Activated CD8-positive, alpha-beta memory T cell treated with anti-CD3 and anti-CD28 coated beads, Interleukin-2, amount 10 ng/mL, durations not matched to agents 7 days and 5 days (primary cell): ENCODE measurements at regions not wholly inside any gene's neighbourhood (a gene's known extent, or its start where the extent isn't known, plus 50 kb on each side); places are given as distances from the start of the nearest gene placed in this dataset.
"Not testable (repeated sequence)": the region's sequence is repeated elsewhere in the genome, so short reads cannot be mapped to it uniquely, and the experiment has no call there.

Experiments
- ATAC-seq: fragments of 150-1000 bp; cut with Tn5 transposase; one replicate; pipeline ENCODE4 v1.10.0; 2021; ENCODE audit warnings: moderate library complexity
- CTCF ChIA-PET: fragments of 350-600 bp; sonication (Branson Sonifier 250); formaldehyde crosslinking; loops from one replicate; lab custom pipeline; 2021; ENCODE audit warnings: antibody characterized with exemption; lab: Charles Lee
- DNase-seq: peaks from one replicate; pipeline ENCODE4 v3.0.0-alpha.2; 2020
- H3K27ac Mint-ChIP-seq: one replicate; pipeline ENCODE4 v1.8.0; 2021; ENCODE audit warnings: mild to moderate bottlenecking, mixed read lengths
- H3K27me3 Mint-ChIP-seq: one replicate; pipeline ENCODE4 v1.8.0; 2021; ENCODE audit warnings: mixed read lengths
- H3K36me3 Mint-ChIP-seq: one replicate; pipeline ENCODE4 v1.8.0; 2021; ENCODE audit warnings: mild to moderate bottlenecking, mixed read lengths
- H3K4me1 Mint-ChIP-seq: one replicate; pipeline ENCODE4 v1.8.0; 2021; ENCODE audit warnings: mixed read lengths
- H3K4me3 Mint-ChIP-seq: one replicate; pipeline ENCODE4 v1.8.0; 2021; ENCODE audit warnings: mild to moderate bottlenecking, moderate library complexity, mixed read lengths
- H3K9me3 Mint-ChIP-seq: one replicate; pipeline ENCODE4 v1.8.0; 2022; ENCODE audit warnings: low read depth, mixed read lengths

DNA sequence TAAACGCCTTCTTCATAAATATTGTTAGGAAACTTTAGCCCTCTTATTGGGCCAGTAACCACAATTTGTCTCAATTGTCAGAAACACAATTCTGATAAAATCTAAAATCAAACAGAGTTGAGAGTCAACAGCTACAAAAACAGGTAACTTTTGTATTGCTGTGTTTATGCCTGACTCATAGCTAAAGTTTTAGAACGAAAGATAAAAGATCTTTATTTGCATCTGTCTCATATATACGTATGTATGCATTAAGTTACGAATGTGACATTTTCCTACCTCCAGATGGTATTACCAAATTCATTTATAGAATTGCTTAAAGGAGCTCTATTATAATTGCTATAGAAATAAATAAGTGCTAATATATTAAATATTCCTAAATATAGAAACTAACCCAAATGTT lies 887.9 kb upstream of the NDST4 start:
- Mint-ChIP-seq H3K27me3 (no peaks in the 10 kb centered on the region), H3K27ac (no peak overlapping the region), H3K4me1 (peaks cover 2% of the 10 kb centered on the region), H3K9me3 (no peaks in the 10 kb centered on the region), H3K4me3 (no peak overlapping the region), H3K36me3 (no peaks in the 10 kb centered on the region)
- CTCF ChIA-PET: no interaction called here
- DNase-seq: no peak
- ATAC-seq: no peak

DNA sequence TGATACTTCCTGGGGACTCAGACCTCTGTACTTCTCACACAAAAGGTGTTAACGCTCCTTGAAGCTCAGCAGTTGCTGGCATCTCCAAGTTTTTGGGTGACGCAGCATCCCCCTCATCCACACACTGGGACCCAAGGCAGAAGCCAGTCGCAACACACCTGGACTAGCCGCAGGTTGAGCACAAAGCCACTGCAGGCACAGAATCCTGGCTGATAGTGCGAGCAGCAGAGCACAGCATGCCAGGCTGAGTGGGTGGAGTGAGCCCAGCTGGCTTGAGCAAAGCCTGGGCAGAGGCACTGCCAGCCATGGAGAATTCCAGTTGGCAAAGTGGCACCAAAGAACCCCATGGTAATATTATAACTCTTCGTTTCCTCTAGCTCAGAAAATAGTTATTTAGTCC lies 873.2 kb upstream of the NDST4 start:
- H3K27ac Mint-ChIP-seq: no peak overlapping the region
- H3K4me1 Mint-ChIP-seq: no peaks in the 10 kb centered on the region
- no peaks in the 10 kb centered on the region for H3K36me3 Mint-ChIP-seq
- H3K4me3 Mint-ChIP-seq: no peak overlapping the region
- DNase-seq: no peak
- CTCF ChIA-PET: no interaction called here
- H3K9me3 Mint-ChIP-seq: peaks cover 3% of the 10 kb centered on the region
- ATAC-seq: no peak
- H3K27me3 Mint-ChIP-seq: no peaks in the 10 kb centered on the region

GRCh38 chr4:115975421-115976001 lies 862.1 kb upstream of the NDST4 start:
- CTCF ChIA-PET, H3K4me3 Mint-ChIP-seq, DNase-seq, ATAC-seq, H3K27me3 Mint-ChIP-seq, H3K27ac Mint-ChIP-seq, H3K36me3 Mint-ChIP-seq, H3K9me3 Mint-ChIP-seq, H3K4me1 Mint-ChIP-seq: not testable (repeated sequence)

- Mint-ChIP-seq H3K36me3 (no peaks in the 10 kb centered on the region), H3K27ac (no peak overlapping the region), H3K9me3 (no peaks in the 10 kb centered on the region), H3K27me3 (no peaks in the 10 kb centered on the region), H3K4me3 (no peak overlapping the region), H3K4me1 (no peaks in the 10 kb centered on the region)
- no peak for DNase-seq
- CTCF ChIA-PET: no interaction called here
- ATAC-seq: no peak
These were observed 860.3 kb upstream of the NDST4 start for GRCh38 chr4:115973768-115974167.

DNA sequence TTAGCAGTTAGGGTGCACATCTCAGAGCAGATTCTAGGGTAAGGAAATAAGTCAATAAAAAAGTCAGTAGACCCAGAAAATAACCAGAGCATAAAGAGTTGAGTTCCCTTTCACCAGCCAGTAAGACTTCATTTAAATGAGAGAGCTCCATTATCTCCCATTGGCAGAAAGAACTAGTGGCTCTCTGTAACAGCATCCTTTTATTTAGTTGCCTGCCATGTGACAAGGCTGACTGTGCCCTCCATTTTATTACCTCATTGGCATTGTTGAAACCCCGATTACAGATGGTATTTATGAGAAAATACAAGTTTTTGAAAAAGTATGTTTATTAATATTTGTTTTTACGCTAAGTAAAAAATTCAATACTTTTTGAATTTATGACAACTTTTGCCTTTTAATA lies 859.5 kb upstream of the NDST4 start:
- Mint-ChIP-seq H3K27me3 (no peaks in the 10 kb centered on the region), H3K36me3 (no peaks in the 10 kb centered on the region), H3K4me1 (no peaks in the 10 kb centered on the region), H3K4me3 (no peak overlapping the region), H3K27ac (no peak overlapping the region), H3K9me3 (no peaks in the 10 kb centered on the region)
- ATAC-seq (no peak), DNase-seq (no peak)
- CTCF ChIA-PET: no interaction called here

GRCh38 chr4:115970859-115971258 lies 857.4 kb upstream of the NDST4 start:
- Mint-ChIP-seq H3K4me3 (no peak overlapping the region), H3K27ac (no peak overlapping the region), H3K27me3 (no peaks in the 10 kb centered on the region), H3K4me1 (no peaks in the 10 kb centered on the region), H3K9me3 (no peaks in the 10 kb centered on the region), H3K36me3 (no peaks in the 10 kb centered on the region)
- ATAC-seq: no peak
- DNase-seq: no peak
- CTCF ChIA-PET: no interaction called here

DNA sequence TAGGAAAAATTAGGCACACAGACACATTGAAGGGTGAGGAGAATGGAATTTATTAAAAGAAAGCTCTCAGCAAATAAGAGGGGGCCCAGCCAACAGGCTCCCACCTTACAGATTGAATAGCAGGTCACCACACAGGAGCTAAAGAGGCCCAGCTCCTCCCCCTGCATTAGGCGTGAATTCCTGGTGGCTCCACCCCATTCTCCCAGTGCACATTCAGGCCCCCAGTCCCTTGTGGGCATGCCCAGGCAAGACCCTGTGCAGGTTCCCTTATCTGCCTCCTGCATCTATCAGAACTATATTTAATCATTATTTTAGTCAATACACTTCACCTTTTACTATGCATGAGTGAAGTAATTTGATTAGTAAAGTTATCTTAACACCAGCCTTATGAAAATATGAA lies 856.3 kb upstream of the NDST4 start:
- H3K9me3 Mint-ChIP-seq: no peaks in the 10 kb centered on the region
- H3K27me3 Mint-ChIP-seq: no peaks in the 10 kb centered on the region
- H3K4me3 Mint-ChIP-seq: no peak overlapping the region
- no peaks in the 10 kb centered on the region for H3K36me3 Mint-ChIP-seq
- DNase-seq (no peak), ATAC-seq (no peak)
- no peak overlapping the region for H3K27ac Mint-ChIP-seq
- CTCF ChIA-PET: no interaction called here
- no peaks in the 10 kb centered on the region for H3K4me1 Mint-ChIP-seq

DNA sequence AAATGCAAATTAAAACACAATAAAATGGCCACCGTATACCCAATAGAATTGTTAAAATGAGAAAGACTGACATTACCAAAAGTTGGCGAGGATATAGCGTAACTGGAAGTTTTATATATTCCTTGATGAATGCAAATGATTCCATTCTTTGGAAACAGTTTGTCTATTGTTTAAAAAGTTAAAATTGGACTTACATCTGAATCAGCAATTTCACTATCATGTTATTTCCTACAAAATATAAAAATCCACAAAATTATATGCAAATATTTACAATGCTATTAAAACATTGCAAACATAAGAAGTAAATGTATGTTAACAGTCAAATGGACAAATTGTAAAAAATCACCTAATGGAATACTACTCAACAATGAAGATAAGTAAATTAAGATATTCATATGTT lies 852.2 kb upstream of the NDST4 start:
- Mint-ChIP-seq H3K27me3 (no peaks in the 10 kb centered on the region), H3K36me3 (no peaks in the 10 kb centered on the region), H3K9me3 (no peaks in the 10 kb centered on the region), H3K4me1 (no peaks in the 10 kb centered on the region), H3K4me3 (no peak overlapping the region), H3K27ac (no peak overlapping the region)
- CTCF ChIA-PET: no interaction called here
- no peak for ATAC-seq
- DNase-seq: no peak

DNA sequence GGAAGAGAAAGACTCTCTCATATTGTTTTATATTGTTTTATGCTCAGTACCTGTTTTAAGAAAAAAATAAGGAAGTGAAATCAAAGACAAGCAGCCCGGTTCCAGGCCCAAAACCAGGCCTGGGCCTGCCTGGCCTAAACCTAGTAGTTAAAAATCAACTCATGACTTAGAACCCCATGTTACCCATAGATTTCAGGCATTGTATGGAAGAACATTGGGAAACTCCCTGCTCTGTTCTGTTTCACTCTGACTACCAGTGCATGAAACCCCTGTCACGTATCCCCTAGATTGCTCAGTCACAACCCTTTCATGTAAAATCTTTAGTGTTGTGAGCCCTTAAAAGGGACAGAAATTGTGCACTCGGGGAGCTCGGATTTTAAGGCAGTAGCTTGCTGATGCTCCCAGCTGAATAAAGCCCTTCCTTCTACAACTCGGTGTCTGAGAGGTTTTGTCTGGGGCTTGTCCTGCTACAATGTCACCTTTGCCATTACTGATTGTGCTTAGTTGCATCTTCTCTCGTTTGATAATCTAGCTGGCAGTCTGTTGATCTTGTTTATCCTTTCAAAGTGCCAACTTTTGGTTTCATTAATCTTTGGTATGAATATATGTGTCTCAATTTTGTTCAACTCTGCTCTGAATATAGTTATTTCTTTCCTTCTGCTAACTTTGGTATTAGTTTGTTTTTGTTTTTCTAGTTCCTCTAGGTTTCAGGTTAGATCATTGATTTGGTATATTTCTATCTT lies 842.8 kb upstream of the NDST4 start:
- H3K27me3 Mint-ChIP-seq, ATAC-seq, H3K4me3 Mint-ChIP-seq, H3K9me3 Mint-ChIP-seq, H3K36me3 Mint-ChIP-seq, H3K4me1 Mint-ChIP-seq, CTCF ChIA-PET, DNase-seq, H3K27ac Mint-ChIP-seq: not testable (repeated sequence)

GRCh38 chr4:115950806-115951205 lies 837.4 kb upstream of the NDST4 start:
- Mint-ChIP-seq H3K36me3 (no peaks in the 10 kb centered on the region), H3K4me1 (peaks cover 9% of the 10 kb centered on the region), H3K27me3 (no peaks in the 10 kb centered on the region), H3K9me3 (peaks cover 2% of the 10 kb centered on the region), H3K27ac (no peak overlapping the region), H3K4me3 (no peak overlapping the region)
- no peak for DNase-seq
- CTCF ChIA-PET: no interaction called here
- no peak for ATAC-seq

GRCh38 chr4:115949974-115950743 lies 836.7 kb upstream of the NDST4 start:
- not testable (repeated sequence) for H3K9me3 Mint-ChIP-seq

DNA sequence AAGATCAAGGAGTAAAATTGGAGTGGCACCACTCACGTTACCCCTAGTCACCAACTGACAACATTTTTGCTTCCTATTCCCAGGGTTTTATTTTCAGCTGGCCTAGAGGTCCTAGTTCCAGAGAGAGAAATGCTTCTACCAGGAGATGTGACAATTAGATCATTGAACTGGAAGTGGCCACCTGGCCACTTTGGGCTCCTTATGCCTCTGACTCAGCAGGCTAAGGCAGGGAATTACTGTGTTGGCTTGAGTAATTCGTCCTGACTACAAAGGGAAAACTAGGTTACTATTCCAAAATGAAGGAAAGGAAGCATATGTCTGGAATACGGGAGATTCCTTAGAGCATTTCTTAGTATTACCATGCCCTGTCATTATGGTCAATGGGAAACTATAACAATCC lies 831.6 kb upstream of the NDST4 start:
- CTCF ChIA-PET: no interaction called here
- ATAC-seq (no peak), DNase-seq (no peak)
- Mint-ChIP-seq H3K36me3 (no peaks in the 10 kb centered on the region), H3K27me3 (no peaks in the 10 kb centered on the region), H3K9me3 (no peaks in the 10 kb centered on the region), H3K4me1 (peaks cover 3% of the 10 kb centered on the region), H3K4me3 (no peak overlapping the region), H3K27ac (no peak overlapping the region)

More at GRCh38 chr4:115949974-115950743, 836.7 kb upstream of the NDST4 start:
- CTCF ChIA-PET, H3K4me3 Mint-ChIP-seq, DNase-seq, ATAC-seq, H3K4me1 Mint-ChIP-seq, H3K27ac Mint-ChIP-seq, H3K27me3 Mint-ChIP-seq, H3K36me3 Mint-ChIP-seq: not testable (repeated sequence)

DNA sequence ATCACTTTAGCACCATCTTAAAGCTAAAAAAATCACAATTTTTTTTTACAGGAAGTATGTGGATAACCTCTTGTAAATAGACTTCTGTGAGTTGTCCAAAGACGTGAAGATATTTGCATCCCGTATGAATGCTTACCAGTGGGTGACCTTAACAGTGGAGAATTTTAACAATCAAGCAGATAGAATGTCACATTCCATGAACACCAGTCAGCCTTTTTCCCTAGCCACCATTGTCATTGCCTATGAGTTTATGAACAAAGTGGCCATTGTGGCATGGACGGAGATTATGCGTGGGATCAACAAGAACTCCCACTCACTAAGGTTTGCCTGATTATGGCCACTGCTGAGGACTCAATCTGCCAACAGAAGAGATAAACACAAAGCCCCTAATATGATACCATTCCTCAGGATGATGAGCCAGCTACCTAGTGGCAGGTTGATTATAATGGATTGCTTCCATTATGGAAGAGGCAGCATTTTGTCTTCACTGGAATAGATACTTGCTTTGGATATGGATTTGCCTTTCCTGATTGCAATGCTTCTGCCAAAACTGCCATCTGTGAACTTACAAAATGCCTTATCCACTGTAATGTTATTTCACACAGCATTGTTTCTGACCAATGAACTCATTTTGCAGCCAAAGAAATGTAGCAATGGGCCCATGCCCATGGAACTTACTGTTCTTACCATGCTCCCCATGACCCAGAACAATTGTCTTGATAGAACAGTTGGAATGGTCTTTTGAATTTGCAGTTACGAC lies 830.9 kb upstream of the NDST4 start:
- DNase-seq (no peak), ATAC-seq (no peak)
- Mint-ChIP-seq H3K27me3 (no peaks in the 10 kb centered on the region), H3K36me3 (no peaks in the 10 kb centered on the region), H3K4me3 (no peak overlapping the region), H3K4me1 (no peaks in the 10 kb centered on the region), H3K27ac (no peak overlapping the region), H3K9me3 (no peaks in the 10 kb centered on the region)
- CTCF ChIA-PET: no interaction called here
